SK-N-SH (cell line): ENCODE measurements at regions not wholly inside any gene's neighbourhood (a gene's known extent, or its start where the extent isn't known, plus 50 kb on each side); places are given as distances from the start of the nearest gene placed in this dataset.

Experiments used
- CTCF ChIA-PET: fragments of 300-600, 350-600 bp; formaldehyde crosslinking; extraction: SDS; loops from one replicate; lab custom pipeline; 2021; lab: Yijun Ruan, JAX
- POLR2A ChIA-PET: fragments of 350-600 bp; sonication (Branson Sonifier 250); formaldehyde crosslinking; extraction: SDS; loops from one replicate; lab custom pipeline; 2020; ENCODE audit warnings: antibody characterized with exemption, inconsistent platforms; lab: Yijun Ruan, JAX
- DNase-seq: peaks from one replicate; pipeline ENCODE4 v3.0.0; 2012
- H2AFZ ChIP-seq: fragments of 200-600 bp; sonication (generic); 2 replicates; pipeline ENCODE4 v1.8.1; 2016; ENCODE audit warnings: antibody characterized with exemption, mild to moderate bottlenecking, low read depth
- H3F3A ChIP-seq: fragments of 200-600 bp; sonication (generic); replicated peaks from 2 replicates; pipeline ENCODE3; 2016; ENCODE audit warnings: antibody characterized with exemption, mild to moderate bottlenecking; ENCODE audit not compliant: insufficient read depth
- H3K27ac ChIP-seq, 2 experiments: fragments of 200-500 bp in 1 of 2; fragments of 200-600 bp in 1 of 2; sonication (Bioruptor generic) in 1 of 2; sonication (generic), shearing (Covaris generic) in 1 of 2; 2 replicates each; pipeline versions ENCODE4 v1.5.1 to v1.6.1; 2014 to 2016; ENCODE audit warnings: low read depth in 2 of 2, inconsistent platforms in 1 of 2, low read length in 1 of 2, mild to moderate bottlenecking in 1 of 2, mixed read lengths in 1 of 2
- H3K27me3 ChIP-seq: fragments of 200-600 bp; sonication (generic), shearing (Covaris generic); 2 replicates; pipeline ENCODE4 v1.6.1; 2016; ENCODE audit warnings: mixed run types; ENCODE audit not compliant: insufficient read depth
- H3K36me3 ChIP-seq, 2 experiments: fragments of 200-500 bp in 1 of 2; fragments of 200-600 bp in 1 of 2; sonication (Bioruptor generic) in 1 of 2; sonication (generic) in 1 of 2; replicated peaks in 1 of 2; 2 replicates each; pipeline versions ENCODE3 to v1.5.1; 2014 to 2016; ENCODE audit warnings: low read length in 1 of 2, mild to moderate bottlenecking in 1 of 2; ENCODE audit not compliant: insufficient read depth in 2 of 2, control insufficient read depth in 1 of 2
- H3K4me1 ChIP-seq, 2 experiments: fragments of 200-500 bp in 1 of 2; fragments of 200-600 bp in 1 of 2; sonication (Bioruptor generic) in 1 of 2; sonication (generic), shearing (Covaris generic) in 1 of 2; 2 replicates each; pipeline versions ENCODE4 v1.5.1 to v1.6.1; 2014 to 2016; ENCODE audit warnings: low read depth in 1 of 2, low read length in 1 of 2, mixed run types in 1 of 2; ENCODE audit not compliant: insufficient read depth in 2 of 2, control insufficient read depth in 1 of 2
- H3K4me2 ChIP-seq: fragments of 200-600 bp; sonication (generic), shearing (Covaris generic); 2 replicates; pipeline ENCODE4 v1.6.1; 2017; ENCODE audit warnings: mixed run types
- H3K4me3 ChIP-seq, 2 experiments: fragments of 200-500 bp in 1 of 2; fragments of 200-600 bp in 1 of 2; sonication (Bioruptor generic) in 1 of 2; sonication (generic), shearing (Covaris generic) in 1 of 2; 2 replicates each; pipeline versions ENCODE4 v1.5.1 to v1.8.1; 2014 to 2016; ENCODE audit warnings: low read depth in 2 of 2, inconsistent platforms in 1 of 2, low read length in 1 of 2, mild to moderate bottlenecking in 1 of 2, mixed read lengths in 1 of 2, moderate library complexity in 1 of 2
- H3K79me2 ChIP-seq: fragments of 200-600 bp; sonication (generic); 2 replicates; pipeline ENCODE4 v1.8.1; 2017; ENCODE audit warnings: mild to moderate bottlenecking; ENCODE audit not compliant: insufficient read depth
- H3K9ac ChIP-seq: fragments of 200-600 bp; sonication (generic); 2 replicates; pipeline ENCODE4 v1.6.1; 2017; ENCODE audit warnings: mixed run types
- H3K9me2 ChIP-seq: fragments of 200-600 bp; sonication (generic); 2 replicates; pipeline ENCODE4 v1.6.1; 2017; ENCODE audit warnings: mixed run types
- H3K9me3 ChIP-seq: fragments of 200-600 bp; sonication (generic); 2 replicates; pipeline ENCODE4 v1.6.1; 2017; ENCODE audit warnings: mixed run types, mild to moderate bottlenecking, moderate library complexity
- H4K20me1 ChIP-seq: fragments of 200-600 bp; sonication (generic); 2 replicates; pipeline ENCODE4 v1.6.1; 2017; ENCODE audit warnings: mild to moderate bottlenecking, mixed run types; ENCODE audit not compliant: insufficient read depth
- CHD2 ChIP-seq: fragments of 150-350 bp; IDR thresholded peaks from 2 replicates; pipeline ENCODE4 v1.6.1; 2018; ENCODE audit warnings: low read length; ENCODE audit not compliant: partially characterized antibody
- CTCF ChIP-seq: fragments of 200-600 bp; sonication (generic); IDR thresholded peaks from 2 replicates; pipeline ENCODE4 v1.6.1; 2017; ENCODE audit warnings: antibody characterized with exemption, mild to moderate bottlenecking, moderate library complexity
- EZH2phosphoT487 ChIP-seq: fragments of 200-600 bp; sonication (generic); IDR thresholded peaks from 2 replicates; pipeline ENCODE4 v1.6.1; 2017; ENCODE audit warnings: low read depth, mixed run types, mild to moderate bottlenecking, antibody characterized with exemption, moderate library complexity, borderline replicate concordance
- FOSL2 ChIP-seq: IDR thresholded peaks from 2 replicates; pipeline ENCODE4 v1.4.0; 2012; ENCODE audit warnings: low read depth, mild to moderate bottlenecking, moderate library complexity, borderline replicate concordance
- FOXM1 ChIP-seq: IDR thresholded peaks from 2 replicates; pipeline ENCODE4 v1.4.0; 2012; ENCODE audit warnings: low read depth, mild to moderate bottlenecking
- GABPA ChIP-seq: IDR thresholded peaks from 2 replicates; pipeline ENCODE4 v1.4.0; 2012; ENCODE audit warnings: low read depth, mild to moderate bottlenecking
- GATA2 ChIP-seq: sonication (generic); formaldehyde crosslinking; IDR thresholded peaks from 2 replicates; pipeline ENCODE4 v1.5.0; 2020; ENCODE audit warnings: mild to moderate bottlenecking, missing genetic modification reagents
- MEF2A ChIP-seq: IDR thresholded peaks from 2 replicates; pipeline ENCODE4 v1.4.0; 2012; ENCODE audit warnings: low read depth, borderline replicate concordance
- NFIC ChIP-seq: IDR thresholded peaks from 2 replicates; pipeline ENCODE4 v1.4.0; 2012; ENCODE audit warnings: borderline replicate concordance
- RAD21 ChIP-seq: IDR thresholded peaks from 2 replicates; pipeline ENCODE4 v1.6.1; 2012; ENCODE audit warnings: mild to moderate bottlenecking, low read length
- RFX5 ChIP-seq: IDR thresholded peaks from 2 replicates; pipeline ENCODE4 v1.6.1; 2012; ENCODE audit warnings: mild to moderate bottlenecking, improper control_type of control experiment, low read length
- RXRA ChIP-seq: IDR thresholded peaks from 2 replicates; pipeline ENCODE4 v1.4.0; 2012; ENCODE audit warnings: low read depth, mild to moderate bottlenecking, borderline replicate concordance
- TCF12 ChIP-seq: IDR thresholded peaks from 2 replicates; pipeline ENCODE4 v1.4.0; 2012
- WGBS: methylation state at CpG from one replicate; pipeline ENCODE4 v1.1.6; 2017; ENCODE audit warnings: low lambda C conversion rate; 5-methylcytosine and 5-hydroxymethylcytosine counted together
- TF ChIP-seq, protein P1 (sequence below): fragments of 150-350 bp; IDR thresholded peaks from 2 replicates; pipeline ENCODE4 v1.6.1; 2017; ENCODE audit warnings: antibody characterized with exemption, low read length, low read depth, borderline replicate concordance
- TF ChIP-seq, protein P2 (sequence below): IDR thresholded peaks from 2 replicates; pipeline ENCODE4; 2012

GRCh38 chr14:26729851-26730250 is 132.0 kb upstream of the NOVA1 start:
- Histone ChIP-seq H2AFZ (no peak overlapping the region), H3K4me2 (no peak overlapping the region), H3K36me3 (no peaks in the 10 kb centered on the region), H3K79me2 (no peaks in the 10 kb centered on the region), H3K27me3 (no peaks in the 10 kb centered on the region), H3K4me3 (no peak overlapping the region), H3K27ac (no peak overlapping the region), H3K4me1 (no peaks in the 10 kb centered on the region), H3K9me2 (no peaks in the 10 kb centered on the region), H4K20me1 (no peaks in the 10 kb centered on the region), H3K9me3 (no peaks in the 10 kb centered on the region), H3F3A (no peaks in the 10 kb centered on the region), H3K9ac (no peak overlapping the region)
- ChIA-PET POLR2A (no interaction called here), CTCF (interaction anchor here (0.7 to 5.2 kb wide), 4 partner anchors 9 to 335 kb away, joined by 3 to 28 read pairs (median 4); no protein-coding TSS in a partner anchor)
- TF ChIP-seq RAD21 (no peak), TCF12 (no peak), MEF2A (no peak), CHD2 (no peak), FOSL2 (no peak), GABPA (no peak), FOXM1 (no peak), RXRA (no peak), EZH2phosphoT487 (no peak), GATA2 (CRISPR knock-in tag) (no peak), RFX5 (no peak), CTCF (no peak), NFIC (no peak)
- TF ChIP-seq, protein P1, sequence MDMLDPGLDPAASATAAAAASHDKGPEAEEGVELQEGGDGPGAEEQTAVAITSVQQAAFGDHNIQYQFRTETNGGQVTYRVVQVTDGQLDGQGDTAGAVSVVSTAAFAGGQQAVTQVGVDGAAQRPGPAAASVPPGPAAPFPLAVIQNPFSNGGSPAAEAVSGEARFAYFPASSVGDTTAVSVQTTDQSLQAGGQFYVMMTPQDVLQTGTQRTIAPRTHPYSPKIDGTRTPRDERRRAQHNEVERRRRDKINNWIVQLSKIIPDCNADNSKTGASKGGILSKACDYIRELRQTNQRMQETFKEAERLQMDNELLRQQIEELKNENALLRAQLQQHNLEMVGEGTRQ: no peak
- TF ChIP-seq, protein P2, sequence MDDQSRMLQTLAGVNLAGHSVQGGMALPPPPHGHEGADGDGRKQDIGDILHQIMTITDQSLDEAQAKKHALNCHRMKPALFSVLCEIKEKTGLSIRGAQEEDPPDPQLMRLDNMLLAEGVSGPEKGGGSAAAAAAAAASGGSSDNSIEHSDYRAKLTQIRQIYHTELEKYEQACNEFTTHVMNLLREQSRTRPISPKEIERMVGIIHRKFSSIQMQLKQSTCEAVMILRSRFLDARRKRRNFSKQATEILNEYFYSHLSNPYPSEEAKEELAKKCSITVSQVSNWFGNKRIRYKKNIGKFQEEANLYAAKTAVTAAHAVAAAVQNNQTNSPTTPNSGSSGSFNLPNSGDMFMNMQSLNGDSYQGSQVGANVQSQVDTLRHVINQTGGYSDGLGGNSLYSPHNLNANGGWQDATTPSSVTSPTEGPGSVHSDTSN: no peak
- 5% methylated on average over 3 of the region's 3 CpGs for WGBS
- DNase-seq: no peak
